ENCODE measurements at regions not wholly inside any gene's neighbourhood (a gene's known extent, or its start where the extent isn't known, plus 50 kb on each side); places are given as distances from the start of the nearest gene placed in this dataset.

- TF ChIP-seq POLR2A (IDR thresholded peaks at IDR 0.05), result no peak
- no peak for TF ChIP-seq CTCF (IDR thresholded peaks at IDR 0.05)
- no peak for TF ChIP-seq EP300 (IDR thresholded peaks at IDR 0.05; ENCODE audit: low read depth)
These were observed 120.5 kb downstream of the GADD45G start for GRCh38 chr9:89725271-89725670.
